Liver (tissue), 3 donors: ENCODE measurements at regions not wholly inside any gene's neighbourhood (a gene's known extent, or its start where the extent isn't known, plus 50 kb on each side); places are given as distances from the start of the nearest gene placed in this dataset.
"Not testable (repeated sequence)": the region's sequence is repeated elsewhere in the genome, so short reads cannot be mapped to it uniquely, and the experiment has no call there.

ENCODE experiments used
- EGR1 ChIP-seq, 2 donors: IDR thresholded peaks; 2 replicates each; pipeline ENCODE4 v1.6.1; 2016 to 2018; ENCODE audit warnings: antibody characterized with exemption in 2 of 2, low read depth in 2 of 2
- GABPA ChIP-seq, 2 donors: IDR thresholded peaks in 1 of 2; conservative IDR thresholded peaks in 1 of 2; 2 replicates each; pipeline ENCODE4 v1.6.1; 2016; ENCODE audit warnings: antibody characterized with exemption in 2 of 2, mild to moderate bottlenecking in 1 of 2, moderate library complexity in 1 of 2
- HNF4G ChIP-seq: IDR thresholded peaks from 2 replicates; pipeline ENCODE4 v1.6.1; 2016; ENCODE audit warnings: antibody characterized with exemption
- JUND ChIP-seq, 2 donors: IDR thresholded peaks; 2 replicates each; pipeline ENCODE4 v1.6.1; 2016; ENCODE audit warnings: antibody characterized with exemption in 2 of 2
- RAD21 ChIP-seq, 2 donors: IDR thresholded peaks; 2 replicates each; pipeline ENCODE4 v1.6.1; 2016; ENCODE audit warnings: antibody characterized with exemption in 2 of 2, mild to moderate bottlenecking in 2 of 2
- RXRA ChIP-seq, 2 donors: IDR thresholded peaks; 2 replicates each; pipeline ENCODE4 v1.6.1; 2017 to 2018; ENCODE audit warnings: antibody characterized with exemption in 2 of 2, mild to moderate bottlenecking in 1 of 2
- SP1 ChIP-seq: IDR thresholded peaks from 2 replicates; pipeline ENCODE4 v1.6.1; 2018; ENCODE audit warnings: antibody characterized with exemption, mild to moderate bottlenecking
- TAF1 ChIP-seq: conservative IDR thresholded peaks from 2 replicates; pipeline ENCODE4 v1.6.1; 2016; ENCODE audit warnings: antibody characterized with exemption, mild to moderate bottlenecking
- YY1 ChIP-seq: IDR thresholded peaks from 2 replicates; pipeline ENCODE4 v1.6.1; 2016; ENCODE audit warnings: antibody characterized with exemption, mild to moderate bottlenecking
- ZBTB33 ChIP-seq: IDR thresholded peaks from 2 replicates; pipeline ENCODE4 v1.6.1; 2016; ENCODE audit warnings: antibody characterized with exemption
- TF ChIP-seq, protein P1 (sequence below): fragments of 150-350 bp; IDR thresholded peaks from 2 replicates; pipeline ENCODE4 v1.5.1; 2017; ENCODE audit warnings: improper control_type of control experiment, low read depth, low read length; ENCODE audit not compliant: missing input control
- TF ChIP-seq, protein P2 (sequence below): IDR thresholded peaks from 2 replicates; pipeline ENCODE4 v1.6.1; 2016; ENCODE audit warnings: antibody characterized with exemption
- TF ChIP-seq, protein P3 (sequence below): IDR thresholded peaks from 2 replicates; pipeline ENCODE4 v1.6.1; 2016; ENCODE audit warnings: antibody characterized with exemption, mild to moderate bottlenecking
- TF ChIP-seq, protein P4 (sequence below): IDR thresholded peaks from 2 replicates; pipeline ENCODE4 v1.6.1; 2016; ENCODE audit warnings: antibody characterized with exemption
- donor health status: healthy.
- donor health status: healthy.

GRCh38 chr7:66451713-66452112, 177.0 kb upstream of the KCTD7 start:
- not testable (repeated sequence) for TF ChIP-seq JUND (IDR thresholded peaks at IDR 0.05); RAD21 (IDR thresholded peaks at IDR 0.05); YY1; TAF1; GABPA (IDR thresholded peaks at IDR 0.05 in 1 of 2, conservative IDR thresholded peaks at IDR 0.05 in 1 of 2); HNF4G; ZBTB33; SP1; EGR1 (IDR thresholded peaks at IDR 0.05; ENCODE audit: low read depth in 2 of 2); RXRA (IDR thresholded peaks at IDR 0.05)
- TF ChIP-seq, protein P1, sequence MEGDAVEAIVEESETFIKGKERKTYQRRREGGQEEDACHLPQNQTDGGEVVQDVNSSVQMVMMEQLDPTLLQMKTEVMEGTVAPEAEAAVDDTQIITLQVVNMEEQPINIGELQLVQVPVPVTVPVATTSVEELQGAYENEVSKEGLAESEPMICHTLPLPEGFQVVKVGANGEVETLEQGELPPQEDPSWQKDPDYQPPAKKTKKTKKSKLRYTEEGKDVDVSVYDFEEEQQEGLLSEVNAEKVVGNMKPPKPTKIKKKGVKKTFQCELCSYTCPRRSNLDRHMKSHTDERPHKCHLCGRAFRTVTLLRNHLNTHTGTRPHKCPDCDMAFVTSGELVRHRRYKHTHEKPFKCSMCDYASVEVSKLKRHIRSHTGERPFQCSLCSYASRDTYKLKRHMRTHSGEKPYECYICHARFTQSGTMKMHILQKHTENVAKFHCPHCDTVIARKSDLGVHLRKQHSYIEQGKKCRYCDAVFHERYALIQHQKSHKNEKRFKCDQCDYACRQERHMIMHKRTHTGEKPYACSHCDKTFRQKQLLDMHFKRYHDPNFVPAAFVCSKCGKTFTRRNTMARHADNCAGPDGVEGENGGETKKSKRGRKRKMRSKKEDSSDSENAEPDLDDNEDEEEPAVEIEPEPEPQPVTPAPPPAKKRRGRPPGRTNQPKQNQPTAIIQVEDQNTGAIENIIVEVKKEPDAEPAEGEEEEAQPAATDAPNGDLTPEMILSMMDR = not testable (repeated sequence)
- TF ChIP-seq, protein P2, sequence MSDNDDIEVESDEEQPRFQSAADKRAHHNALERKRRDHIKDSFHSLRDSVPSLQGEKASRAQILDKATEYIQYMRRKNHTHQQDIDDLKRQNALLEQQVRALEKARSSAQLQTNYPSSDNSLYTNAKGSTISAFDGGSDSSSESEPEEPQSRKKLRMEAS = not testable (repeated sequence)
- TF ChIP-seq, protein P3, sequence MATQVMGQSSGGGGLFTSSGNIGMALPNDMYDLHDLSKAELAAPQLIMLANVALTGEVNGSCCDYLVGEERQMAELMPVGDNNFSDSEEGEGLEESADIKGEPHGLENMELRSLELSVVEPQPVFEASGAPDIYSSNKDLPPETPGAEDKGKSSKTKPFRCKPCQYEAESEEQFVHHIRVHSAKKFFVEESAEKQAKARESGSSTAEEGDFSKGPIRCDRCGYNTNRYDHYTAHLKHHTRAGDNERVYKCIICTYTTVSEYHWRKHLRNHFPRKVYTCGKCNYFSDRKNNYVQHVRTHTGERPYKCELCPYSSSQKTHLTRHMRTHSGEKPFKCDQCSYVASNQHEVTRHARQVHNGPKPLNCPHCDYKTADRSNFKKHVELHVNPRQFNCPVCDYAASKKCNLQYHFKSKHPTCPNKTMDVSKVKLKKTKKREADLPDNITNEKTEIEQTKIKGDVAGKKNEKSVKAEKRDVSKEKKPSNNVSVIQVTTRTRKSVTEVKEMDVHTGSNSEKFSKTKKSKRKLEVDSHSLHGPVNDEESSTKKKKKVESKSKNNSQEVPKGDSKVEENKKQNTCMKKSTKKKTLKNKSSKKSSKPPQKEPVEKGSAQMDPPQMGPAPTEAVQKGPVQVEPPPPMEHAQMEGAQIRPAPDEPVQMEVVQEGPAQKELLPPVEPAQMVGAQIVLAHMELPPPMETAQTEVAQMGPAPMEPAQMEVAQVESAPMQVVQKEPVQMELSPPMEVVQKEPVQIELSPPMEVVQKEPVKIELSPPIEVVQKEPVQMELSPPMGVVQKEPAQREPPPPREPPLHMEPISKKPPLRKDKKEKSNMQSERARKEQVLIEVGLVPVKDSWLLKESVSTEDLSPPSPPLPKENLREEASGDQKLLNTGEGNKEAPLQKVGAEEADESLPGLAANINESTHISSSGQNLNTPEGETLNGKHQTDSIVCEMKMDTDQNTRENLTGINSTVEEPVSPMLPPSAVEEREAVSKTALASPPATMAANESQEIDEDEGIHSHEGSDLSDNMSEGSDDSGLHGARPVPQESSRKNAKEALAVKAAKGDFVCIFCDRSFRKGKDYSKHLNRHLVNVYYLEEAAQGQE = not testable (repeated sequence)
- TF ChIP-seq, protein P4, sequence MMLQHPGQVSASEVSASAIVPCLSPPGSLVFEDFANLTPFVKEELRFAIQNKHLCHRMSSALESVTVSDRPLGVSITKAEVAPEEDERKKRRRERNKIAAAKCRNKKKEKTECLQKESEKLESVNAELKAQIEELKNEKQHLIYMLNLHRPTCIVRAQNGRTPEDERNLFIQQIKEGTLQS = not testable (repeated sequence)
